ENCODE measurements at regions not wholly inside any gene's neighbourhood (a gene's known extent, or its start where the extent isn't known, plus 50 kb on each side); places are given as distances from the start of the nearest gene placed in this dataset.
"Not testable (repeated sequence)": the region's sequence is repeated elsewhere in the genome, so short reads cannot be mapped to it uniquely, and the experiment has no call there.

- DNase-seq = not testable (repeated sequence)
These were observed 110.9 kb upstream of the TPTE start for GRCh38 chr21:10410354-10410929.

GRCh38 chr21:10411776-10412526 is 109.4 kb upstream of the TPTE start:
- DNase-seq = not testable (repeated sequence)

- not testable (repeated sequence) for DNase-seq
These were observed 108.5 kb upstream of the TPTE start for GRCh38 chr21:10412928-10413246.

- not testable (repeated sequence) for DNase-seq
These were observed 107.9 kb upstream of the TPTE start for GRCh38 chr21:10413247-10414120.

GRCh38 chr21:10414121-10414924 is 107.1 kb upstream of the TPTE start:
- DNase-seq = not testable (repeated sequence)

- not testable (repeated sequence) for DNase-seq
These were observed 106.5 kb upstream of the TPTE start for GRCh38 chr21:10414925-10415254.

GRCh38 chr21:10415456-10415855 is 105.9 kb upstream of the TPTE start:
- not testable (repeated sequence) for DNase-seq

- not testable (repeated sequence) for DNase-seq
These were observed 105.5 kb upstream of the TPTE start for GRCh38 chr21:10415859-10416258.

- DNase-seq = not testable (repeated sequence)
These were observed 104.5 kb upstream of the TPTE start for GRCh38 chr21:10416691-10417447.

- not testable (repeated sequence) for DNase-seq
These were observed 103.8 kb upstream of the TPTE start for GRCh38 chr21:10417551-10418002.

- not testable (repeated sequence) for DNase-seq
These were observed 102.9 kb upstream of the TPTE start for GRCh38 chr21:10418250-10419048.

- DNase-seq = not testable (repeated sequence)
These were observed 100.2 kb upstream of the TPTE start for GRCh38 chr21:10421199-10421598.

GRCh38 chr21:10421601-10422000 is 99.8 kb upstream of the TPTE start:
- not testable (repeated sequence) for DNase-seq

GRCh38 chr21:10424097-10424886 is 97.1 kb upstream of the TPTE start:
- not testable (repeated sequence) for DNase-seq

GRCh38 chr21:10424887-10425145 is 96.6 kb upstream of the TPTE start:
- DNase-seq = not testable (repeated sequence)

GRCh38 chr21:10425856-10426255 is 95.5 kb upstream of the TPTE start:
- no peak for DNase-seq

- DNase-seq = not testable (repeated sequence)
These were observed 94.6 kb upstream of the TPTE start for GRCh38 chr21:10426812-10427211.

GRCh38 chr21:10427277-10427676 is 94.1 kb upstream of the TPTE start:
- DNase-seq = not testable (repeated sequence)

GRCh38 chr21:10428981-10429534 is 92.3 kb upstream of the TPTE start:
- not testable (repeated sequence) for DNase-seq

- DNase-seq = no peak
These were observed 91.4 kb upstream of the TPTE start for GRCh38 chr21:10430005-10430404.

Data from CD4-positive, alpha-beta T cell treated with Interferon alpha-2 for 1 hour (primary cell).